Neuronal stem cell (in vitro differentiated cells): ENCODE measurements at regions not wholly inside any gene's neighbourhood (a gene's known extent, or its start where the extent isn't known, plus 50 kb on each side); places are given as distances from the start of the nearest gene placed in this dataset.
A peak's percentile ranks its signal among the peaks of the same experiment; 100 is the strongest.

Source experiments
- DNase-seq: peaks from one replicate; pipeline ENCODE4 v3.0.0-alpha.2; 2013; ENCODE audit warnings: low spot score
- H2AFZ ChIP-seq: one replicate; pipeline ENCODE4 v1.6.1; 2013; ENCODE audit warnings: mild to moderate bottlenecking, low read length, inconsistent platforms
- H2AK5ac ChIP-seq: 2 replicates; pipeline ENCODE4 v1.6.1; 2013; ENCODE audit warnings: low read depth, mild to moderate bottlenecking, inconsistent platforms, low read length, moderate library complexity, mixed read lengths
- H2BK120ac ChIP-seq: 2 replicates; pipeline ENCODE4 v1.6.1; 2013; ENCODE audit warnings: low read depth, mild to moderate bottlenecking, inconsistent platforms, low read length, moderate library complexity, mixed read lengths
- H2BK12ac ChIP-seq: one replicate; pipeline ENCODE4 v1.6.1; 2013; ENCODE audit warnings: low read length, inconsistent platforms
- H2BK15ac ChIP-seq: 2 replicates; pipeline ENCODE4 v1.6.1; 2013; ENCODE audit warnings: mild to moderate bottlenecking, low read length, inconsistent platforms, mixed read lengths
- H2BK5ac ChIP-seq: one replicate; pipeline ENCODE4 v1.6.1; 2013; ENCODE audit warnings: inconsistent platforms, mild to moderate bottlenecking, low read length, moderate library complexity
- H3K14ac ChIP-seq: one replicate; pipeline ENCODE4 v1.6.1; 2013; ENCODE audit warnings: low read length, inconsistent platforms
- H3K18ac ChIP-seq: 2 replicates; pipeline ENCODE4 v1.6.1; 2013; ENCODE audit warnings: low read length, inconsistent platforms
- H3K23ac ChIP-seq: 2 replicates; pipeline ENCODE4 v1.6.1; 2013; ENCODE audit warnings: low read depth, mild to moderate bottlenecking, mixed read lengths, low read length, inconsistent platforms; ENCODE audit not compliant: poor library complexity
- H3K27ac ChIP-seq: replicated peaks from 3 replicates; pipeline ENCODE4 v1.5.1; 2013; ENCODE audit warnings: low read length, inconsistent platforms
- H3K27me3 ChIP-seq, 3 experiments: 2 replicates each; pipeline ENCODE4 v1.6.1; 2013; ENCODE audit warnings: low read length in 3 of 3, mild to moderate bottlenecking in 2 of 3, inconsistent platforms in 1 of 3, low read depth in 1 of 3, mixed read lengths in 1 of 3, moderate library complexity in 1 of 3; ENCODE audit not compliant: control insufficient read depth in 3 of 3, insufficient read depth in 3 of 3
- H3K36me3 ChIP-seq, 2 donors: replicated peaks in 1 of 2; 2 replicates each; pipeline ENCODE4 v1.6.1; 2013; ENCODE audit warnings: low read length in 2 of 2; ENCODE audit not compliant: control insufficient read depth in 2 of 2, insufficient read depth in 2 of 2
- H3K4ac ChIP-seq: 2 replicates; pipeline ENCODE4 v1.6.1; 2013; ENCODE audit warnings: inconsistent platforms, mild to moderate bottlenecking, low read length, moderate library complexity
- H3K4me1 ChIP-seq, 2 donors: 1 replicate in 1 of 2; 2 replicates in 1 of 2; pipeline ENCODE4 v1.6.1; 2013; ENCODE audit warnings: low read length in 2 of 2, low read depth in 1 of 2; ENCODE audit not compliant: control insufficient read depth in 2 of 2, insufficient read depth in 1 of 2
- H3K4me2 ChIP-seq: one replicate; pipeline ENCODE4 v1.6.1; 2013; ENCODE audit warnings: mild to moderate bottlenecking, low read length, inconsistent platforms; ENCODE audit not compliant: insufficient read depth, poor library complexity, severe bottlenecking
- H3K4me3 ChIP-seq, 2 donors: 2 replicates each; pipeline ENCODE4 v1.5.1; 2013; ENCODE audit warnings: low read length in 2 of 2, mild to moderate bottlenecking in 2 of 2, inconsistent platforms in 1 of 2, moderate library complexity in 1 of 2
- H3K79me1 ChIP-seq: one replicate; pipeline ENCODE4 v1.6.1; 2013; ENCODE audit warnings: low read depth, mild to moderate bottlenecking, inconsistent platforms, low read length, moderate library complexity
- H3K9ac ChIP-seq: one replicate; pipeline ENCODE4 v1.6.1; 2013; ENCODE audit warnings: mild to moderate bottlenecking, low read depth, low read length, inconsistent platforms; ENCODE audit not compliant: poor library complexity
- H3K9me3 ChIP-seq, 2 donors: replicated peaks in 1 of 2; 2 replicates each; pipeline versions ENCODE3 to v1.6.1; 2013; ENCODE audit warnings: low read length in 2 of 2, mild to moderate bottlenecking in 2 of 2, inconsistent platforms in 1 of 2, low read depth in 1 of 2, mixed read lengths in 1 of 2, moderate library complexity in 1 of 2; ENCODE audit not compliant: control insufficient read depth in 2 of 2, insufficient read depth in 1 of 2
- H4K8ac ChIP-seq: one replicate; pipeline ENCODE4 v1.6.1; 2013; ENCODE audit warnings: low read depth, mild to moderate bottlenecking, inconsistent platforms, low read length, moderate library complexity
- H4K91ac ChIP-seq: one replicate; pipeline ENCODE4 v1.6.1; 2013; ENCODE audit warnings: low read length, low read depth, mild to moderate bottlenecking, inconsistent platforms; ENCODE audit not compliant: poor library complexity
- WGBS, 2 donors: extraction: QIAGEN DNeasy Blood & Tissue Kit; methylation state at CpG; one replicate each; pipeline ENCODE4 v1.1.7; 2013; ENCODE audit warnings: missing lambda C conversion rate in 2 of 2, mixed read lengths in 1 of 2; ENCODE audit not compliant: insufficient read length in 2 of 2, insufficient replicate concordance in 1 of 2; ENCODE audit errors: extremely low coverage in 2 of 2; 5-methylcytosine and 5-hydroxymethylcytosine counted together

DNA sequence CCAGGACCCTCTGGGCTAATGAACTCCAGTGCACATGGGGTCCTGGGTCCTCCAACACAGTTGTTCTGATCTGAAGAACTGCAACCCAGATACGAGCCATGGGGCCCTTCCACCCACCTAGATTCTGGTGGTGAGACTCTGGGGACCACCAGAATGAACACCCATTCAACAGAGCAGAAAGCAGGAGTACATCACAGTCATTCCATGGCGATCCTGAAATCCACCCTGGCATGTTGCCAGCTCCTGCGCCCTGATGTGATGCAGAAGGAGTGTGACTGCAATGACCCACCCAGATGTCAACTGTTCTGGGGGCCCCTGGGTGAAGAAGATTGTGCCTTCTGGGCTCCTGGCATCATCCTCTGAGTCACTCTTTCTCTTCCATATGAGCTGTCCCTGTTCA lies 211.6 kb downstream of the KIF26A start:
- H4K8ac ChIP-seq, result no peak overlapping the region
- H4K91ac ChIP-seq, result no peak overlapping the region
- peaks cover 0 to 6% (median 0%) of the 10 kb centered on the region in 3 experiments for H3K27me3 ChIP-seq
- no peak overlapping the region for H3K4me2 ChIP-seq
- no peak overlapping the region for H3K4me3 ChIP-seq
- H3K4ac ChIP-seq, result no peak overlapping the region
- H3K79me1 ChIP-seq, result no peaks in the 10 kb centered on the region
- peaks cover 0 to 2% of the 10 kb centered on the region in 2 donors for H3K9me3 ChIP-seq
- no peak overlapping the region for H2BK12ac ChIP-seq
- no peak overlapping the region for H3K14ac ChIP-seq
- DNase-seq, result no peak
- WGBS, 2 donors, result no CpG with 5 or more reads among the region's 3 CpGs
- H2BK120ac ChIP-seq, result no peak overlapping the region
- no peak overlapping the region for H2BK5ac ChIP-seq
- H3K4me1 ChIP-seq, result peaks cover 0 to 2% of the 10 kb centered on the region in 2 donors
- no peak overlapping the region for H2AK5ac ChIP-seq
- no peak overlapping the region for H3K27ac ChIP-seq
- no peaks in the 10 kb centered on the region for H3K36me3 ChIP-seq
- H2BK15ac ChIP-seq, result no peak overlapping the region
- H3K18ac ChIP-seq, result no peak overlapping the region
- no peak overlapping the region for H2AFZ ChIP-seq
- no peak overlapping the region for H3K23ac ChIP-seq
- no peak overlapping the region for H3K9ac ChIP-seq

GRCh38 chr14:104350463-104351185 lies 212.2 kb downstream of the KIF26A start:
- no CpG with 5 or more reads among the region's 8 CpGs for WGBS, 2 donors
- no peaks in the 10 kb centered on the region for H3K36me3 ChIP-seq
- no peak overlapping the region for H3K9ac ChIP-seq
- no peak overlapping the region for H2BK5ac ChIP-seq
- no peak overlapping the region for H2AK5ac ChIP-seq
- DNase-seq, result no peak
- H3K23ac ChIP-seq, result no peak overlapping the region
- no peak overlapping the region for H3K4ac ChIP-seq
- no peak overlapping the region for H2BK120ac ChIP-seq
- H3K18ac ChIP-seq, result no peak overlapping the region
- H4K91ac ChIP-seq, result no peak overlapping the region
- no peak overlapping the region for H4K8ac ChIP-seq
- H3K4me3 ChIP-seq, result no peak overlapping the region
- H3K9me3 ChIP-seq, result peaks cover 0 to 2% of the 10 kb centered on the region in 2 donors
- H2BK15ac ChIP-seq, result no peak overlapping the region
- H2AFZ ChIP-seq, result no peak overlapping the region
- peaks cover 0 to 2% (median 0%) of the 10 kb centered on the region in 3 experiments for H3K27me3 ChIP-seq
- peaks cover 0 to 2% of the 10 kb centered on the region in 2 donors for H3K4me1 ChIP-seq
- H3K27ac ChIP-seq, result no peak overlapping the region
- no peak overlapping the region for H2BK12ac ChIP-seq
- H3K79me1 ChIP-seq, result no peaks in the 10 kb centered on the region
- H3K4me2 ChIP-seq, result no peak overlapping the region
- no peak overlapping the region for H3K14ac ChIP-seq

GRCh38 chr14:104351849-104352492 lies 213.6 kb downstream of the KIF26A start:
- no peak overlapping the region for H3K4me2 ChIP-seq
- no peak overlapping the region for H3K27ac ChIP-seq
- H3K9me3 ChIP-seq, result peaks cover 0 to 2% of the 10 kb centered on the region in 2 donors
- H3K4me3 ChIP-seq, result no peak overlapping the region
- no peak overlapping the region for H3K18ac ChIP-seq
- H3K4ac ChIP-seq, result no peak overlapping the region
- H4K91ac ChIP-seq, result no peak overlapping the region
- H3K27me3 ChIP-seq, result peaks cover 0 to 3% (median 0%) of the 10 kb centered on the region in 3 experiments
- H3K9ac ChIP-seq, result no peak overlapping the region
- no peak overlapping the region for H3K14ac ChIP-seq
- WGBS, 2 donors, result no CpG with 5 or more reads among the region's 11 CpGs
- no peaks in the 10 kb centered on the region for H3K79me1 ChIP-seq
- H2BK120ac ChIP-seq, result no peak overlapping the region
- no peak for DNase-seq
- no peaks in the 10 kb centered on the region for H3K36me3 ChIP-seq
- no peak overlapping the region for H2AK5ac ChIP-seq
- no peak overlapping the region for H2BK12ac ChIP-seq
- peaks cover 0 to 2% of the 10 kb centered on the region in 2 donors for H3K4me1 ChIP-seq
- H2BK5ac ChIP-seq, result no peak overlapping the region
- H2BK15ac ChIP-seq, result no peak overlapping the region
- no peak overlapping the region for H3K23ac ChIP-seq
- no peak overlapping the region for H2AFZ ChIP-seq
- no peak overlapping the region for H4K8ac ChIP-seq

DNA sequence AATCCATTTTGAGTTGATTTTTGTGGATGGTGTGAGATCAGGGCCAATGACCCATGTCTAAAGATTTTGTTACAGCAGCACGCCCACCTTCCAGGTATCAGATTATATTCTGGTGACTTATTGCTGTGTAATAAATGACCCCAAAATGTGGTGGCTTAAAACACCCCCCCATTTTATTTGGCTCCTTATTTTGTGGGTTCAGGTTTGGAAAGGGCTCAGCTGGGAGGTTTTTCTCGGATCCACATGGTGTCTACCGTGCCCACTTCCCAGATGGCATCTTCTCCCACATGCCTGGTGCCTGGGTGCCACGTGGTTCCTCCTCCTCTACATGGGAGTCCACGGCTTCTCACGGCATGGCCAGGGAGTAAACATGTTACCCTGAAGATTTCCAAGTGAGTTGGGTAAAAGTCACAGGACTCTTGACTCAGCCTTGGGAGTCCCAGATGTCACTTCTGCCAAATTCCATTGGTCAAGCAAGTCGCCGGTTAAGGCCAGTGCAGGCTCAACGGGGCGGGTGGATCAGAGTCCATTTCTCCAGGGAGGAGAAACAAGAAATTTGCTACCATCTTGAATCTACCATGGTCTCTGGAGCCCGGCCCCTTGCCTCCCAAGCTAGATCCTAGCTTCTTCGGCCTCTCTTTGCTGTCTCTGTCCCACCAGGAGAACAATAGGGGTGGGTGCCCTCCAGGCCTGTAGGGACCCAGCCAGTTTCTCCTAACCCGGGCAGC lies 214.3 kb downstream of the KIF26A start:
- Histone ChIP-seq H2BK12ac (no peak overlapping the region), H3K4me1 (peaks cover 0 to 2% of the 10 kb centered on the region in 2 donors), H2AFZ (no peak overlapping the region), H3K4ac (no peak overlapping the region), H3K79me1 (no peaks in the 10 kb centered on the region), H3K4me3 (no peak overlapping the region), H3K36me3 (no peaks in the 10 kb centered on the region), H2BK5ac (no peak overlapping the region), H2BK15ac (no peak overlapping the region), H4K8ac (no peak overlapping the region), H3K14ac (no peak overlapping the region), H3K18ac (peak overlapping the region; percentile 63), H3K9me3 (peaks cover 0 to 4% of the 10 kb centered on the region in 2 donors), H2BK120ac (no peak overlapping the region), H3K27ac (no peak overlapping the region), H3K4me2 (no peak overlapping the region), H3K9ac (no peak overlapping the region), H3K27me3 (peaks cover 0 to 3% (median 0%) of the 10 kb centered on the region in 3 experiments), H2AK5ac (peak overlapping the region; percentile 77), H4K91ac (no peak overlapping the region), H3K23ac (peak overlapping the region; percentile 14)
- no CpG with 5 or more reads among the region's 13 CpGs for WGBS, 2 donors
- DNase-seq, result no peak
